CD4-positive, alpha-beta T cell (primary cell): ENCODE measurements at regions not wholly inside any gene's neighbourhood (a gene's known extent, or its start where the extent isn't known, plus 50 kb on each side); places are given as distances from the start of the nearest gene placed in this dataset.

Experiments used
- ATAC-seq: fragments of 200-7000 bp; cut with Tn5 transposase; one replicate; pipeline ENCODE4 v1.10.0; 2022; ENCODE audit warnings: mild to moderate bottlenecking; ENCODE audit not compliant: poor library complexity
- CTCF ChIA-PET: fragments of 350-600 bp; sonication (Branson Sonifier 250); formaldehyde crosslinking; loops from one replicate; lab custom pipeline; 2021; ENCODE audit warnings: antibody characterized with exemption, inconsistent platforms; lab: Charles Lee
- POLR2A ChIA-PET: fragments of 350-600 bp; sonication (Branson Sonifier 250); formaldehyde crosslinking; loops from one replicate; lab custom pipeline; 2021; ENCODE audit warnings: antibody characterized with exemption, inconsistent platforms; lab: Charles Lee
- DNase-seq, 14 experiments: peaks; one replicate each; pipeline ENCODE4 v3.0.0-alpha.2; 2013 to 2020; ENCODE audit warnings: mixed read lengths in 2 of 14
- H3K27ac ChIP-seq, 2 donors: one replicate each; pipeline versions ENCODE4 v1.5.1 to v1.7.0; 2013; ENCODE audit warnings: low read length in 2 of 2, low read depth in 1 of 2, mild to moderate bottlenecking in 1 of 2
- H3K27me3 ChIP-seq, 2 experiments: 1 replicate in 1 of 2; 2 replicates in 1 of 2; pipeline versions ENCODE4 v1.6.1 to v1.7.0; 2013; ENCODE audit warnings: low read length in 2 of 2, control low read depth in 1 of 2, mild to moderate bottlenecking in 1 of 2, moderate library complexity in 1 of 2; ENCODE audit not compliant: insufficient read depth in 2 of 2, control insufficient read depth in 1 of 2
- H3K36me3 ChIP-seq: one replicate; pipeline ENCODE4 v1.6.1; 2013; ENCODE audit warnings: low read length, control low read depth; ENCODE audit not compliant: insufficient read depth
- H3K4me1 ChIP-seq: one replicate; pipeline ENCODE4 v1.6.1; 2013; ENCODE audit warnings: low read length, control low read depth; ENCODE audit not compliant: insufficient read depth
- H3K4me3 ChIP-seq: one replicate; pipeline ENCODE4 v1.5.1; 2013; ENCODE audit warnings: mild to moderate bottlenecking, low read length, moderate library complexity
- H3K9me3 ChIP-seq, 2 experiments: 1 replicate in 1 of 2; 2 replicates in 1 of 2; pipeline versions ENCODE4 v1.6.1 to v1.7.0; 2013; ENCODE audit warnings: low read length in 2 of 2, mild to moderate bottlenecking in 2 of 2, control low read depth in 1 of 2, moderate library complexity in 1 of 2; ENCODE audit not compliant: control insufficient read depth in 1 of 2, insufficient read depth in 1 of 2
- H3K27ac Mint-ChIP-seq: one replicate; pipeline ENCODE4 v1.8.0; 2020; ENCODE audit warnings: mixed read lengths
- H3K27me3 Mint-ChIP-seq: one replicate; pipeline ENCODE4 v1.8.0; 2021; ENCODE audit warnings: mixed read lengths
- H3K36me3 Mint-ChIP-seq: one replicate; pipeline ENCODE4 v1.8.0; 2021; ENCODE audit warnings: low read depth, mixed read lengths
- H3K4me1 Mint-ChIP-seq: one replicate; pipeline ENCODE4 v1.8.0; 2021; ENCODE audit warnings: low read depth, mixed read lengths
- H3K4me3 Mint-ChIP-seq: one replicate; pipeline ENCODE4 v1.8.0; 2020; ENCODE audit warnings: mild to moderate bottlenecking, mixed read lengths
- H3K9me3 Mint-ChIP-seq: one replicate; pipeline ENCODE4 v1.8.0; 2020; ENCODE audit warnings: mixed read lengths
- intact Hi-C, 2 experiments: fragments of 100-400 bp; cut with DNase I in 1 of 2; cut with micrococcal nuclease in 1 of 2; formaldehyde crosslinking; loops; one replicate each; pipeline versions ENCODE4 v1.15.1 to v1.9.0; 2023 to 2025; cut with DNase I, micrococcal nuclease
- TF ChIP-seq, protein P1 (sequence below): fragments of 200-600 bp; IDR thresholded peaks from one replicate; pipeline ENCODE4 v1.8.0; 2022; ENCODE audit warnings: antibody characterized with exemption, mild to moderate bottlenecking

DNA sequence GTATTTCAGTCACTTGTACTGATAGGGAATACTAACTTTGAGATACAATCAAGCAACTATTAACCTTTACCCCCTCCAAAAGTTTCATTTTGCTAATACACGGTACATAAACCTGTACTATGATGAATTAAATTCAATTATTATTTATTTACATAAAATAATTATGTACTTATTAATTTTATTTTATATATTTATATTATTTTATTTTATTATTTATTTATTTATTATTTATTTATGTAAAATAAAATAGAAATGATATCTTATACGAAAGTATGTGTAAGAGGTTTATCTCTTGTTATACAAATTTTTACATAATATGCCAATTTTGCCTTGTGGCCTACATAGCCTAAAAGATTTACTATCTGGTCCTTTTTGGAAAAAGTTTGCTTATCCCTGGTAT, 564.3 kb downstream of the SLITRK5 start:
- Mint-ChIP-seq H3K36me3 (no peaks in the 10 kb centered on the region), H3K9me3 (no peaks in the 10 kb centered on the region), H3K4me3 (no peak overlapping the region), H3K27ac (no peak overlapping the region), H3K4me1 (no peaks in the 10 kb centered on the region), H3K27me3 (no peaks in the 10 kb centered on the region)
- Histone ChIP-seq H3K36me3 (no peaks in the 10 kb centered on the region), H3K4me1 (no peaks in the 10 kb centered on the region), H3K4me3 (no peak overlapping the region), H3K9me3 (peaks cover 3 to 5% of the 10 kb centered on the region in 2 experiments), H3K27me3 (no peaks in the 10 kb centered on the region), H3K27ac (no peak overlapping the region)
- ChIA-PET CTCF (no interaction called here), POLR2A (no interaction called here)
- DNase-seq (no peak), ATAC-seq (no peak)
- TF ChIP-seq, protein P1, sequence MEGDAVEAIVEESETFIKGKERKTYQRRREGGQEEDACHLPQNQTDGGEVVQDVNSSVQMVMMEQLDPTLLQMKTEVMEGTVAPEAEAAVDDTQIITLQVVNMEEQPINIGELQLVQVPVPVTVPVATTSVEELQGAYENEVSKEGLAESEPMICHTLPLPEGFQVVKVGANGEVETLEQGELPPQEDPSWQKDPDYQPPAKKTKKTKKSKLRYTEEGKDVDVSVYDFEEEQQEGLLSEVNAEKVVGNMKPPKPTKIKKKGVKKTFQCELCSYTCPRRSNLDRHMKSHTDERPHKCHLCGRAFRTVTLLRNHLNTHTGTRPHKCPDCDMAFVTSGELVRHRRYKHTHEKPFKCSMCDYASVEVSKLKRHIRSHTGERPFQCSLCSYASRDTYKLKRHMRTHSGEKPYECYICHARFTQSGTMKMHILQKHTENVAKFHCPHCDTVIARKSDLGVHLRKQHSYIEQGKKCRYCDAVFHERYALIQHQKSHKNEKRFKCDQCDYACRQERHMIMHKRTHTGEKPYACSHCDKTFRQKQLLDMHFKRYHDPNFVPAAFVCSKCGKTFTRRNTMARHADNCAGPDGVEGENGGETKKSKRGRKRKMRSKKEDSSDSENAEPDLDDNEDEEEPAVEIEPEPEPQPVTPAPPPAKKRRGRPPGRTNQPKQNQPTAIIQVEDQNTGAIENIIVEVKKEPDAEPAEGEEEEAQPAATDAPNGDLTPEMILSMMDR: no peak
- intact Hi-C loops: no loop called here

DNA sequence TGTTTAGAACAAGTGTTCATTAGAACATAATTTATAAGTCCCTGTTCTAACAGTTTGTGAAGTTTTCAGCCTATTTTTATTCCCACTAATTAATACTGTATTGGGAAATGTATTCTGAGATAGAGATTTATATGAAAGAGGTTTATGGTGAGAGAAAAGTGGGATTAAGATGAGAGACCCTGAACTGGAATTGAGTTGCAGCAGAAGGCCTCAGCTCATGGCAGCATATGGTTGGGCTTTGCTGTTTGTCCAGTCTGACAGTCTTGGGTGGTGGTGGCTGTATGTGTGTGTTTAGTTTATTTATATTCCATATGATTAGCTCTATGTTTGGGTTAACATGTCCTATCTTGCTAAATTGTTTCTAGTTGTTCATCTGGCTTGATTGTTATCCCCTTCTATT, 575.1 kb downstream of the SLITRK5 start:
- Mint-ChIP-seq H3K4me3 (no peak overlapping the region), H3K36me3 (no peaks in the 10 kb centered on the region), H3K27ac (no peak overlapping the region), H3K27me3 (no peaks in the 10 kb centered on the region), H3K9me3 (no peaks in the 10 kb centered on the region), H3K4me1 (no peaks in the 10 kb centered on the region)
- intact Hi-C loops: no loop called here
- Histone ChIP-seq H3K27me3 (no peaks in the 10 kb centered on the region), H3K4me3 (no peak overlapping the region), H3K27ac (no peak overlapping the region), H3K36me3 (no peaks in the 10 kb centered on the region), H3K4me1 (no peaks in the 10 kb centered on the region), H3K9me3 (peaks cover 0 to 3% of the 10 kb centered on the region in 2 experiments)
- POLR2A ChIA-PET: interaction anchor here (0.7 kb wide), 1 partner anchor 259 kb away, joined by 3 read pairs; no protein-coding TSS in a partner anchor
- no peak for DNase-seq
- CTCF ChIA-PET: no interaction called here
- TF ChIP-seq, protein P1: no peak
- no peak for ATAC-seq

DNA sequence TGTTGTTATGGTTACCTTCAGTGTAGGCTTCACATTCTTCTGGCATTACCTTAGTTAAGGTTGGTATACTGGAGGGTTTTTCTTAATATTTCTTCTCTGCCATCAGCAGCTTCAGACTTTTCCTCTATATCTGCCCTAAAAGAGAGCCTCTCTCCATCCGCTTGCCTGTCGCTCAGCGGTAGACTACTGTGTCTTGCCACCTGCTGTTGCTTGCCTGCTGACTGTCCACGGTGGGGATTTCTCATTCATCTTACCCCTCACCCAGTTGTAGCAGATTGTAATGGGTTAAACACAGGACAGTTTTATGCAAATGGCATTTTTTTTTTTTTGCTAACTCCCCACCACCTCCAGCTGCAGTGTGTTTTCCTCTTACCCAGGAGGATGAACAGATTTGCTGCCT, 577.2 kb downstream of the SLITRK5 start:
- no peaks in the 10 kb centered on the region for H3K36me3 ChIP-seq
- no peak overlapping the region for H3K4me3 ChIP-seq
- no peaks in the 10 kb centered on the region for H3K27me3 ChIP-seq
- Mint-ChIP-seq H3K36me3 (no peaks in the 10 kb centered on the region), H3K9me3 (no peaks in the 10 kb centered on the region), H3K4me1 (no peaks in the 10 kb centered on the region), H3K27ac (no peak overlapping the region), H3K4me3 (no peak overlapping the region), H3K27me3 (no peaks in the 10 kb centered on the region)
- H3K4me1 ChIP-seq: no peaks in the 10 kb centered on the region
- no peak for ATAC-seq
- intact Hi-C loops: no loop called here
- TF ChIP-seq, protein P1: no peak
- CTCF ChIA-PET: no interaction called here
- POLR2A ChIA-PET: no interaction called here
- DNase-seq: no peak
- peaks cover 0 to 3% of the 10 kb centered on the region in 2 experiments for H3K9me3 ChIP-seq
- no peak overlapping the region for H3K27ac ChIP-seq
